Omental fat pad (tissue), 3 donors: ENCODE measurements at regions not wholly inside any gene's neighbourhood (a gene's known extent, or its start where the extent isn't known, plus 50 kb on each side); places are given as distances from the start of the nearest gene placed in this dataset.

Experiments
- ATAC-seq: fragments of 150-250 bp; one replicate; pipeline ENCODE4 v1.9.1; 2016; ENCODE audit warnings: mild to moderate bottlenecking, moderate library complexity; ENCODE audit not compliant: low FRiP score
- DNase-seq: peaks from one replicate; pipeline ENCODE4 v3.0.0-alpha.2; 2019; ENCODE audit warnings: low spot score
- CTCF ChIP-seq, 3 donors: fragments of 450-650 bp; IDR thresholded peaks; one replicate each; pipeline ENCODE4 v1.5.1; 2016 to 2017; ENCODE audit warnings: antibody characterized with exemption in 3 of 3, mild to moderate bottlenecking in 3 of 3, moderate library complexity in 2 of 3

- DNase-seq (no peak), ATAC-seq (no peak)
- TF ChIP-seq CTCF (IDR thresholded peaks at IDR 0.05): no peak
These were observed 931.6 kb upstream of the GOT2 start for GRCh38 chr16:59665618-59666220.

GRCh38 chr16:59658572-59658971, 924.5 kb upstream of the GOT2 start:
- no peak for DNase-seq
- no peak for ATAC-seq
- TF ChIP-seq CTCF (IDR thresholded peaks at IDR 0.05): no peak

GRCh38 chr16:59655031-59655430, 920.9 kb upstream of the GOT2 start:
- ATAC-seq (no peak), DNase-seq (no peak)
- TF ChIP-seq CTCF (IDR thresholded peaks at IDR 0.05): no peak

GRCh38 chr16:59654455-59654854, 920.3 kb upstream of the GOT2 start:
- ATAC-seq (no peak), DNase-seq (no peak)
- no peak for TF ChIP-seq CTCF (IDR thresholded peaks at IDR 0.05)

GRCh38 chr16:59651662-59652061, 917.5 kb upstream of the GOT2 start:
- no peak for TF ChIP-seq CTCF (IDR thresholded peaks at IDR 0.05)
- no peak for DNase-seq
- ATAC-seq: no peak

GRCh38 chr16:59645194-59645593, 911.1 kb upstream of the GOT2 start:
- ATAC-seq (no peak), DNase-seq (no peak)
- no peak for TF ChIP-seq CTCF (IDR thresholded peaks at IDR 0.05)

GRCh38 chr16:59635674-59636073, 901.6 kb upstream of the GOT2 start:
- no peak for ATAC-seq
- DNase-seq: no peak
- TF ChIP-seq CTCF (IDR thresholded peaks at IDR 0.05): no peak
